IMR-90 (cell line): ENCODE measurements at regions not wholly inside any gene's neighbourhood (a gene's known extent, or its start where the extent isn't known, plus 50 kb on each side); places are given as distances from the start of the nearest gene placed in this dataset.

Experiments used
- ATAC-seq: fragments of 200-7000 bp; cut with Tn5 transposase; 2 replicates; pipeline ENCODE4 v1.9.1; 2020; ENCODE audit warnings: low read depth, mild to moderate bottlenecking, moderate library complexity
- BruUV-seq: library from RNA; stranded (reverse); fragments of 400-500 nt; replicated peaks from 2 replicates; lab custom pipeline; 2021; lab: Mats Ljungman, UMichigan
- CTCF ChIA-PET: fragments of 300-600 bp; formaldehyde crosslinking; extraction: SDS; loops from one replicate; lab custom pipeline; 2021; ENCODE audit warnings: antibody characterized with exemption; lab: Yijun Ruan, JAX
- POLR2A ChIA-PET: fragments of 300-600 bp; sonication (Branson Sonifier 250); formaldehyde crosslinking; loops from one replicate; lab custom pipeline; 2022; ENCODE audit warnings: antibody characterized with exemption; ENCODE audit not compliant: unreplicated experiment; lab: Charles Lee
- DNase-seq: peaks from one replicate; pipeline ENCODE4 v3.0.0; 2013
- H2AFZ ChIP-seq: replicated peaks from 2 replicates; pipeline ENCODE3; 2013; ENCODE audit warnings: low read length, mild to moderate bottlenecking; ENCODE audit not compliant: poor library complexity
- H2AK5ac ChIP-seq: 2 replicates; pipeline ENCODE4 v1.6.1; 2013; ENCODE audit warnings: low read depth, low read length, inconsistent platforms
- H2AK9ac ChIP-seq: replicated peaks from 2 replicates; pipeline ENCODE3; 2013; ENCODE audit warnings: mild to moderate bottlenecking, low read depth, low read length, moderate library complexity; ENCODE audit not compliant: poor library complexity
- H2BK120ac ChIP-seq: 2 replicates; pipeline ENCODE4 v1.6.1; 2013; ENCODE audit warnings: low read depth, low read length, inconsistent platforms
- H2BK15ac ChIP-seq: 3 replicates; pipeline ENCODE4 v1.6.1; 2013; ENCODE audit warnings: low read depth, low read length, inconsistent platforms
- H2BK20ac ChIP-seq: 2 replicates; pipeline ENCODE4 v1.6.1; 2013; ENCODE audit warnings: low read depth, mild to moderate bottlenecking, inconsistent platforms, low read length, moderate library complexity
- H2BK5ac ChIP-seq: 2 replicates; pipeline ENCODE4 v1.6.1; 2013; ENCODE audit warnings: mild to moderate bottlenecking, low read depth, low read length, inconsistent platforms; ENCODE audit not compliant: poor library complexity, severe bottlenecking
- H3K14ac ChIP-seq: replicated peaks from 2 replicates; pipeline ENCODE4 v1.6.1; 2013; ENCODE audit warnings: low read depth, low read length, inconsistent platforms
- H3K18ac ChIP-seq: 2 replicates; pipeline ENCODE4 v1.6.1; 2013; ENCODE audit warnings: low read depth, low read length, control low read depth
- H3K23ac ChIP-seq: 2 replicates; pipeline ENCODE4 v1.6.1; 2013; ENCODE audit warnings: low read depth, low read length, inconsistent platforms
- H3K27ac ChIP-seq: 2 replicates; pipeline ENCODE4 v1.5.1; 2013; ENCODE audit warnings: mild to moderate bottlenecking, control low read depth, low read length; ENCODE audit not compliant: insufficient read depth
- H3K27me3 ChIP-seq: 2 replicates; pipeline ENCODE4 v1.6.1; 2013; ENCODE audit warnings: low read length; ENCODE audit not compliant: control insufficient read depth, insufficient read depth
- H3K36me3 ChIP-seq: 2 replicates; pipeline ENCODE4 v1.6.1; 2013; ENCODE audit warnings: low read length, mixed read lengths; ENCODE audit not compliant: control insufficient read depth, insufficient read depth
- H3K4ac ChIP-seq: 2 replicates; pipeline ENCODE4 v1.6.1; 2013; ENCODE audit warnings: low read depth, low read length, inconsistent platforms
- H3K4me1 ChIP-seq: 2 replicates; pipeline ENCODE4 v1.6.1; 2013; ENCODE audit warnings: low read length, mixed read lengths; ENCODE audit not compliant: control insufficient read depth, insufficient read depth
- H3K4me2 ChIP-seq: 2 replicates; pipeline ENCODE4 v1.6.1; 2013; ENCODE audit warnings: low read depth, mild to moderate bottlenecking, control low read depth, low read length, moderate library complexity
- H3K4me3 ChIP-seq: 2 replicates; pipeline ENCODE4 v1.5.1; 2013; ENCODE audit warnings: low read depth, mild to moderate bottlenecking, control low read depth, low read length, moderate library complexity; ENCODE audit not compliant: insufficient read depth
- H3K56ac ChIP-seq: 2 replicates; pipeline ENCODE4 v1.6.1; 2013; ENCODE audit warnings: low read length, inconsistent platforms; ENCODE audit not compliant: insufficient read depth; ENCODE audit errors: extremely low read depth
- H3K79me1 ChIP-seq, 2 experiments: 2 replicates each; pipeline ENCODE4 v1.6.1; 2013; ENCODE audit warnings: low read length in 2 of 2, inconsistent platforms in 1 of 2, low read depth in 1 of 2
- H3K9ac ChIP-seq: 2 replicates; pipeline ENCODE4 v1.6.1; 2013; ENCODE audit warnings: low read depth, low read length, control low read depth
- H3K9me1 ChIP-seq: 2 replicates; pipeline ENCODE4 v1.6.1; 2013; ENCODE audit warnings: low read length, inconsistent platforms; ENCODE audit not compliant: insufficient read depth
- H3K9me3 ChIP-seq: 2 replicates; pipeline ENCODE4 v1.6.1; 2013; ENCODE audit warnings: low read length; ENCODE audit not compliant: control insufficient read depth, insufficient read depth
- H4K20me1 ChIP-seq: 2 replicates; pipeline ENCODE4 v1.6.1; 2013; ENCODE audit warnings: low read length, inconsistent platforms; ENCODE audit not compliant: insufficient read depth
- H4K5ac ChIP-seq: 2 replicates; pipeline ENCODE4 v1.6.1; 2013; ENCODE audit warnings: mild to moderate bottlenecking, low read depth, low read length, control low read depth
- H4K8ac ChIP-seq, 2 experiments: 2 replicates each; pipeline ENCODE4 v1.6.1; 2013; ENCODE audit warnings: low read depth in 2 of 2, low read length in 2 of 2, control low read depth in 1 of 2, inconsistent platforms in 1 of 2
- H4K91ac ChIP-seq: 2 replicates; pipeline ENCODE4 v1.6.1; 2013; ENCODE audit warnings: low read depth, low read length, inconsistent platforms; ENCODE audit not compliant: insufficient read depth
- BHLHE40 ChIP-seq: fragments of 150-350 bp; IDR thresholded peaks from 2 replicates; pipeline ENCODE4 v1.6.1; 2016; ENCODE audit warnings: mild to moderate bottlenecking, low read depth, low read length
- CHD1 ChIP-seq: IDR thresholded peaks from 2 replicates; pipeline ENCODE4 v1.6.1; 2012; ENCODE audit warnings: low read depth, low read length, improper control_type of control experiment
- CTCF ChIP-seq: conservative IDR thresholded peaks from 2 replicates; pipeline ENCODE4 v1.5.1; 2012; ENCODE audit warnings: mild to moderate bottlenecking, low read depth, low read length, improper control_type of control experiment
- ELK1 ChIP-seq: fragments of 150-350 bp; IDR thresholded peaks from 2 replicates; pipeline ENCODE4 v1.6.1; 2016; ENCODE audit warnings: low read depth, mild to moderate bottlenecking, low read length, moderate library complexity, borderline replicate concordance
- FOS ChIP-seq: fragments of 150-350 bp; IDR thresholded peaks from 2 replicates; pipeline ENCODE4 v1.6.1; 2016; ENCODE audit warnings: low read depth, low read length
- MAFK ChIP-seq: IDR thresholded peaks from 2 replicates; pipeline ENCODE4 v1.6.1; 2012; ENCODE audit warnings: low read depth, low read length, improper control_type of control experiment
- MAZ ChIP-seq: IDR thresholded peaks from 2 replicates; pipeline ENCODE4 v1.6.1; 2012; ENCODE audit warnings: low read depth, mild to moderate bottlenecking, low read length, improper control_type of control experiment, moderate library complexity, borderline replicate concordance
- MXI1 ChIP-seq: IDR thresholded peaks from 2 replicates; pipeline ENCODE4 v1.6.1; 2012; ENCODE audit warnings: low read depth, mild to moderate bottlenecking, low read length, moderate library complexity, borderline replicate concordance
- NFE2L2 ChIP-seq: fragments of 150-350 bp; IDR thresholded peaks from 2 replicates; pipeline ENCODE4 v1.6.1; 2016; ENCODE audit warnings: low read depth, mild to moderate bottlenecking, low read length
- POLR2A ChIP-seq: IDR thresholded peaks from 2 replicates; pipeline ENCODE4 v1.6.1; 2012; ENCODE audit warnings: mild to moderate bottlenecking, low read depth, low read length
- RAD21 ChIP-seq: IDR thresholded peaks from 2 replicates; pipeline ENCODE4 v1.6.1; 2012; ENCODE audit warnings: low read length, improper control_type of control experiment
- RCOR1 ChIP-seq: IDR thresholded peaks from 2 replicates; pipeline ENCODE4 v1.6.1; 2012; ENCODE audit warnings: mild to moderate bottlenecking, low read length, improper control_type of control experiment; ENCODE audit not compliant: insufficient replicate concordance
- RFX5 ChIP-seq: IDR thresholded peaks from 2 replicates; pipeline ENCODE4 v1.8.0; 2012; ENCODE audit warnings: low read depth, mild to moderate bottlenecking, low read length, moderate library complexity
- USF2 ChIP-seq: fragments of 150-350 bp; IDR thresholded peaks from 2 replicates; pipeline ENCODE4 v1.6.1; 2017; ENCODE audit warnings: mild to moderate bottlenecking, antibody characterized with exemption, low read length, low read depth
- WGBS, 2 experiments: methylation state at CpG; one replicate each; pipeline versions ENCODE4 v1.1.5 to v1.1.7; 2013; ENCODE audit warnings: missing lambda C conversion rate in 2 of 2; ENCODE audit not compliant: insufficient read length in 1 of 2; ENCODE audit errors: extremely low coverage in 2 of 2; 5-methylcytosine and 5-hydroxymethylcytosine counted together
- dilution Hi-C: fragments of 300-500 bp; cut with HindIII; formaldehyde crosslinking; loops from one replicate; pipeline ENCODE4 v1.14.3; 2018; ENCODE audit warnings: low sequenced_read_pairs; ENCODE audit not compliant: unreplicated experiment
- in situ Hi-C: fragments of 300-500 bp; cut with MboI; formaldehyde crosslinking; loops from 3 replicates; pipeline ENCODE4 v1.14.3; 2019; ENCODE audit warnings: low sequenced_read_pairs, inconsistent platforms, mixed read lengths
- intact Hi-C: fragments of 100-400 bp; cut with micrococcal nuclease; formaldehyde crosslinking; loops from 2 replicates; pipeline ENCODE4 v1.10.0; 2022

- H4K20me1 ChIP-seq: no peaks in the 10 kb centered on the region
- no peaks in the 10 kb centered on the region for H3K27me3 ChIP-seq
- H3K9ac ChIP-seq: no peak overlapping the region
- no peak overlapping the region for H3K27ac ChIP-seq
- ChIA-PET CTCF (interaction anchor here (0.6 kb wide), 1 partner anchor 191 kb away, joined by 3 read pairs; no protein-coding TSS in a partner anchor), POLR2A (no interaction called here)
- H3K56ac ChIP-seq: no peak overlapping the region
- no peak overlapping the region for H3K4ac ChIP-seq
- no peak for ATAC-seq
- TF ChIP-seq RAD21: no peak
- no peak for TF ChIP-seq MAFK
- TF ChIP-seq NFE2L2: no peak
- no peak for TF ChIP-seq ELK1
- no peak for TF ChIP-seq USF2
- no peak for TF ChIP-seq CTCF
- no peak for TF ChIP-seq POLR2A
- TF ChIP-seq CHD1: no peak
- no peak for TF ChIP-seq BHLHE40
- no peak for TF ChIP-seq MAZ
- no peak for TF ChIP-seq RFX5
- TF ChIP-seq MXI1: no peak
- no peak for TF ChIP-seq RCOR1
- no peak for TF ChIP-seq FOS
- no peak overlapping the region for H4K8ac ChIP-seq
- H3K4me3 ChIP-seq: no peak overlapping the region
- no TSS peak for BruUV-seq
- no peak overlapping the region for H2AK5ac ChIP-seq
- no peak overlapping the region for H2BK120ac ChIP-seq
- H3K79me1 ChIP-seq: no peaks in the 10 kb centered on the region
- dilution Hi-C loops: no loop called here
- no peak for DNase-seq
- no peak overlapping the region for H2AK9ac ChIP-seq
- H3K9me1 ChIP-seq: no peaks in the 10 kb centered on the region
- in situ Hi-C loops: no loop called here
- H3K9me3 ChIP-seq: no peaks in the 10 kb centered on the region; the same call in 1 of the 2 replicates
- H2AFZ ChIP-seq: no peak overlapping the region
- WGBS, 2 experiments: no CpG with 5 or more reads among the region's 4 CpGs
- no peak overlapping the region for H3K4me2 ChIP-seq
- H2BK20ac ChIP-seq: no peak overlapping the region
- no peak overlapping the region for H2BK5ac ChIP-seq
- H3K14ac ChIP-seq: no peak overlapping the region
- intact Hi-C loops: no loop called here
- H2BK15ac ChIP-seq: no peak overlapping the region
- no peak overlapping the region for H3K23ac ChIP-seq
- H4K91ac ChIP-seq: no peak overlapping the region
- no peaks in the 10 kb centered on the region for H3K36me3 ChIP-seq
- no peak overlapping the region for H4K5ac ChIP-seq
- H3K18ac ChIP-seq: no peak overlapping the region
- H3K4me1 ChIP-seq: no peaks in the 10 kb centered on the region
These were observed 569.5 kb downstream of the MATN1 start for GRCh38 chr1:30153743-30154449.
